Uterus (tissue), 3 donors: ENCODE measurements at regions not wholly inside any gene's neighbourhood (a gene's known extent, or its start where the extent isn't known, plus 50 kb on each side); places are given as distances from the start of the nearest gene placed in this dataset.

ENCODE experiments used
- DNase-seq, 2 donors: peaks; one replicate each; pipeline ENCODE4 v3.0.0-alpha.2; 2019 to 2020
- H3K27ac ChIP-seq, 2 donors: fragments of 200-600 bp; sonication (generic); 1 replicate in 1 of 2; 2 replicates in 1 of 2; pipeline ENCODE4 v1.5.1; 2016 to 2018
- H3K27me3 ChIP-seq, 2 donors: fragments of 200-600 bp; sonication (generic); one replicate each; pipeline ENCODE4 v1.5.1; 2018 to 2019; ENCODE audit warnings: control low read depth in 1 of 2
- H3K36me3 ChIP-seq, 2 donors: fragments of 200-600 bp; sonication (generic); one replicate each; pipeline ENCODE4 v1.5.1; 2019; ENCODE audit warnings: control low read depth in 1 of 2
- H3K4me1 ChIP-seq, 2 donors: fragments of 200-600 bp; sonication (generic); one replicate each; pipeline ENCODE4 v1.5.1; 2018 to 2019; ENCODE audit warnings: control low read depth in 1 of 2
- H3K4me3 ChIP-seq, 2 donors: fragments of 200-600 bp; sonication (generic); 1 replicate in 1 of 2; 2 replicates in 1 of 2; pipeline ENCODE4 v1.5.1; 2018 to 2019; ENCODE audit warnings: mild to moderate bottlenecking in 1 of 2
- H3K9me3 ChIP-seq, 2 donors: fragments of 200-600 bp; sonication (generic); one replicate each; pipeline ENCODE4 v1.5.1; 2019; ENCODE audit warnings: control low read depth in 1 of 2
- POLR2A ChIP-seq, 2 donors: fragments of 450-650 bp; IDR thresholded peaks; one replicate each; pipeline ENCODE4 v1.6.1; 2016; ENCODE audit warnings: antibody characterized with exemption in 2 of 2, mild to moderate bottlenecking in 1 of 2, moderate library complexity in 1 of 2
- intact Hi-C: fragments of 100-400 bp; cut with DNase I; formaldehyde crosslinking; loops from one replicate; pipeline ENCODE4 v1.15.1; 2023; ENCODE audit warnings: low total_unique reads
- TF ChIP-seq, protein P1 (sequence below), 4 experiments: fragments of 200-600 bp in 2 of 4; fragments of 450-650 bp in 2 of 4; sonication (generic) in 2 of 4; IDR thresholded peaks; one replicate each; pipeline ENCODE4 v1.5.1; 2016 to 2019; ENCODE audit warnings: antibody characterized with exemption in 4 of 4, mild to moderate bottlenecking in 2 of 4, moderate library complexity in 1 of 4
- donor health status: DM: yes; HTN: yes; CAD: no.

- no peak for DNase-seq
- Histone ChIP-seq H3K4me1 (no peaks in the 10 kb centered on the region), H3K36me3 (no peaks in the 10 kb centered on the region), H3K9me3 (no peaks in the 10 kb centered on the region), H3K27ac (no peak overlapping the region), H3K4me3 (no peak overlapping the region), H3K27me3 (no peaks in the 10 kb centered on the region)
- TF ChIP-seq, protein P1, sequence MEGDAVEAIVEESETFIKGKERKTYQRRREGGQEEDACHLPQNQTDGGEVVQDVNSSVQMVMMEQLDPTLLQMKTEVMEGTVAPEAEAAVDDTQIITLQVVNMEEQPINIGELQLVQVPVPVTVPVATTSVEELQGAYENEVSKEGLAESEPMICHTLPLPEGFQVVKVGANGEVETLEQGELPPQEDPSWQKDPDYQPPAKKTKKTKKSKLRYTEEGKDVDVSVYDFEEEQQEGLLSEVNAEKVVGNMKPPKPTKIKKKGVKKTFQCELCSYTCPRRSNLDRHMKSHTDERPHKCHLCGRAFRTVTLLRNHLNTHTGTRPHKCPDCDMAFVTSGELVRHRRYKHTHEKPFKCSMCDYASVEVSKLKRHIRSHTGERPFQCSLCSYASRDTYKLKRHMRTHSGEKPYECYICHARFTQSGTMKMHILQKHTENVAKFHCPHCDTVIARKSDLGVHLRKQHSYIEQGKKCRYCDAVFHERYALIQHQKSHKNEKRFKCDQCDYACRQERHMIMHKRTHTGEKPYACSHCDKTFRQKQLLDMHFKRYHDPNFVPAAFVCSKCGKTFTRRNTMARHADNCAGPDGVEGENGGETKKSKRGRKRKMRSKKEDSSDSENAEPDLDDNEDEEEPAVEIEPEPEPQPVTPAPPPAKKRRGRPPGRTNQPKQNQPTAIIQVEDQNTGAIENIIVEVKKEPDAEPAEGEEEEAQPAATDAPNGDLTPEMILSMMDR (IDR thresholded peaks at IDR 0.05): no peak
- TF ChIP-seq POLR2A (IDR thresholded peaks at IDR 0.05): no peak
- intact Hi-C loops: no loop called here
Observed at GRCh38 chr16:86067936-86068335, 169.0 kb downstream of the IRF8 start.

- TF ChIP-seq POLR2A (IDR thresholded peaks at IDR 0.05): no peak
- TF ChIP-seq, protein P1 (IDR thresholded peaks at IDR 0.05): no peak
- no peak overlapping the region for H3K4me3 ChIP-seq
- H3K4me1 ChIP-seq: no peaks in the 10 kb centered on the region
- H3K27ac ChIP-seq: no peak overlapping the region
- intact Hi-C loops: no loop called here
- H3K36me3 ChIP-seq: no peaks in the 10 kb centered on the region
- no peaks in the 10 kb centered on the region for H3K9me3 ChIP-seq
- H3K27me3 ChIP-seq: no peaks in the 10 kb centered on the region
- DNase-seq: no peak
Observed at GRCh38 chr16:86068722-86069121, 169.8 kb downstream of the IRF8 start.

DNA sequence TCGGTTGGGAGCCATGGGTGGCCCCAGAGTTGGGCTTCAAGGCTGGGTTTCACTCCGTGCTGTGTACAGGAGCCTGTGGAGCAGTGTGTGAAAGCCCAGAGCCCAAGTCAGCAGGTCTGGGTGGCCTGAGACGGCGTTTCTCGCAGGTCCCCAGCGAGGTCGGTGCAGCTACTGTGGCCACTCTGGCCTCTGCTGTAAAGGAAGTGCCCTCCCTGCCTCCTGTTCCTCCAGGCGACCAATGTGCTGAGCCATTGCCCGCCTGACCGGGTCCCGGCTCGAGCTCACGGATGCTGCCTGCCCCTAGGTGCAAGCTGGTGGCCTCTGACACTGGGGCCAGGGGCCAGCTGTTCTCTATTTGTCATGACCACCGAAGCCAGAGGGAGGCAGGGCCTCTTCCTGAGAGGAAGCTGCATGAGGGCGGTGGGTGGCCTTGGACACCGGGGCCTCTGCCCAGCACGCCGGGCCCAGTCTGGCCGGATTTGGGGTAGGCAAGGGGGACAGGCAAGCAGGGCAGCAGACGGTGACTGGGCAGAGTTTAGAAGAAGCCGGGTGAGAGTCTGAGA, 170.9 kb downstream of the IRF8 start:
- no peak overlapping the region for H3K4me3 ChIP-seq
- no peaks in the 10 kb centered on the region for H3K27me3 ChIP-seq
- H3K4me1 ChIP-seq: no peaks in the 10 kb centered on the region
- intact Hi-C loops: loop anchor here (5.0 kb wide), 1 partner anchor 447 kb away; no protein-coding TSS in a partner anchor
- no peaks in the 10 kb centered on the region for H3K9me3 ChIP-seq
- no peak for DNase-seq
- H3K27ac ChIP-seq: no peak overlapping the region
- no peaks in the 10 kb centered on the region for H3K36me3 ChIP-seq
- TF ChIP-seq POLR2A (IDR thresholded peaks at IDR 0.05): no peak
- TF ChIP-seq, protein P1 (IDR thresholded peaks at IDR 0.05): no peak

DNA sequence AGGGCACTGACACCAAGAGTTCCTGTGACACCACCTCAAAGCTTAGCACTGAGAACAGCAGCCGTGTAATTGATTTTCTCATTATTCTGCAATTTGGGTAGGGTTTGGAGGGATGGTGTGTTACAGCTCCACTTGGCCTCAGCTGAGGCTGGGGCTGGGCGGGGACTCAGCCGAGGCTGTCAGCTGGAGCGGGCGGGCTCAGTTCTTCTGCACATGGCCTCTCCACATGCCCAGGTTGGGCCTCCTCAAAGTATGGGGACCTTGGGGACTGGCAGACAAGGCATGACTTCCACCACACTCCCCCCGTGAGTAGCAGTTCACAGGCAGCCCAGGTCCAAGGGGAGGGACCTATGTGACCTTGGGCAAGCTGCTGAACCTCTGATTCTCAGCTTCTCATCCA, 171.5 kb downstream of the IRF8 start:
- intact Hi-C loops: loop anchor here (5.0 kb wide), 1 partner anchor 447 kb away; no protein-coding TSS in a partner anchor
- TF ChIP-seq POLR2A (IDR thresholded peaks at IDR 0.05): no peak
- TF ChIP-seq, protein P1 (IDR thresholded peaks at IDR 0.05): no peak
- DNase-seq: no peak
- no peaks in the 10 kb centered on the region for H3K36me3 ChIP-seq
- no peaks in the 10 kb centered on the region for H3K9me3 ChIP-seq
- H3K4me1 ChIP-seq: no peaks in the 10 kb centered on the region
- no peaks in the 10 kb centered on the region for H3K27me3 ChIP-seq
- H3K27ac ChIP-seq: no peak overlapping the region
- H3K4me3 ChIP-seq: no peak overlapping the region

DNA sequence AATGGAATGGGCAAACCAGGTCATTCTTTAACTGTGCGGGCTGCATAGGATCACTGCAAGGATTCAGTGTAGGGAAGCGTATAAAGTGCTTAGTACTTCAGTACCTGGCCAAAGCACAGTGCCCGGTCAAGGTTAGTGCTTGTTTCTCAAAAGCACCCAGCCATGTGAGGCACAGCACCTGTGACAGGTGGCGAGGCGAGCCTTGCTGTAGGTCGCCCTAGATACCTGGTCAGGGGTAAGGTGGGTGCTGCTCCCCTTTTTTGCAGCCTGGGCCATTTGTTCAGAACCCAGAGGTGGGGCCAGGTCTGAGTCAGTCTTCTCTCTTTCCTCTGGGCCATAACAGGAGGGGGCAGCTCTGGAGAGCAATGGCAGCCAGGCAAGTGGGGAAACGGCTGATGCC, 172.0 kb downstream of the IRF8 start:
- H3K27me3 ChIP-seq: no peaks in the 10 kb centered on the region
- no peaks in the 10 kb centered on the region for H3K9me3 ChIP-seq
- intact Hi-C loops: loop anchor here (5.0 kb wide), 1 partner anchor 446 kb away; no protein-coding TSS in a partner anchor
- no peak overlapping the region for H3K27ac ChIP-seq
- no peak overlapping the region for H3K4me3 ChIP-seq
- no peak for DNase-seq
- H3K4me1 ChIP-seq: no peaks in the 10 kb centered on the region
- TF ChIP-seq, protein P1 (IDR thresholded peaks at IDR 0.05): no peak
- no peak for TF ChIP-seq POLR2A (IDR thresholded peaks at IDR 0.05)
- H3K36me3 ChIP-seq: no peaks in the 10 kb centered on the region
